ENCODE measurements at regions not wholly inside any gene's neighbourhood (a gene's known extent, or its start where the extent isn't known, plus 50 kb on each side); places are given as distances from the start of the nearest gene placed in this dataset.

DNA sequence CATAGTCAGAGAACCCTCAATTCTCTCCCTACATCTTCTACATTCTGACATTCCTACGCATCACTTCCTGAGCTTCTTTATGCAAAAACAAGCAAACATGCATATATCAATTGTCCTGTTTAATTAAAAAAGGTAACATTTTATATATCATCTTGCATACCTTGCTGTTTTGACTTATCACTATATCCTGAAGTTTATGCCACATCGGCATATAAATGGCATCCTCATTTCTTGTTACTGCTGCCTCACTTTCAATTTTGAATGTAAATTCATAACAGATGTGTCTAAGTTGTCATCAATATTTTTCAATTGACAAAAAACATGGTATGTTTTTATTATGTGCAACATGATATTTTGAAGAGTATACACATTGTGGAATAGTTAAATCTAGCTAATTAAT is 377.3 kb upstream of the STEAP1 start:
- Mint-ChIP-seq H3K4me1 (ENCODE audit: low read depth, unreplicated experiment) (no peaks in the 10 kb centered on the region), H3K27ac (ENCODE audit: unreplicated experiment) (no peak overlapping the region), H3K36me3 (ENCODE audit: insufficient read depth, unreplicated experiment) (no peaks in the 10 kb centered on the region), H3K4me3 (ENCODE audit: unreplicated experiment) (no peak overlapping the region), H3K27me3 (ENCODE audit: insufficient read depth, unreplicated experiment) (no peaks in the 10 kb centered on the region), H3K9me3 (ENCODE audit: unreplicated experiment) (no peaks in the 10 kb centered on the region)
- no peak overlapping the region for H3K4me3 ChIP-seq (ENCODE audit: low read depth, low read length)
- no peaks in the 10 kb centered on the region for H3K27me3 ChIP-seq (replicated peaks; ENCODE audit: control insufficient read depth, insufficient read depth, low read length)
- intact Hi-C loops (cut with micrococcal nuclease; ENCODE audit: unreplicated experiment), result no loop called here
- H3K9me3 ChIP-seq, result no peaks in the 10 kb centered on the region
- BruUV-seq (replicated peaks), result no TSS peak
- CTCF ChIA-PET, result no interaction called here
- no peaks in the 10 kb centered on the region for H3K36me3 ChIP-seq (ENCODE audit: control insufficient read depth, insufficient read depth, low read length)
- peaks cover 5% of the 10 kb centered on the region; the same call in 1 of the 2 replicates for H3K4me1 ChIP-seq
- POLR2A ChIA-PET, result no interaction called here
- TF ChIP-seq, protein P1, sequence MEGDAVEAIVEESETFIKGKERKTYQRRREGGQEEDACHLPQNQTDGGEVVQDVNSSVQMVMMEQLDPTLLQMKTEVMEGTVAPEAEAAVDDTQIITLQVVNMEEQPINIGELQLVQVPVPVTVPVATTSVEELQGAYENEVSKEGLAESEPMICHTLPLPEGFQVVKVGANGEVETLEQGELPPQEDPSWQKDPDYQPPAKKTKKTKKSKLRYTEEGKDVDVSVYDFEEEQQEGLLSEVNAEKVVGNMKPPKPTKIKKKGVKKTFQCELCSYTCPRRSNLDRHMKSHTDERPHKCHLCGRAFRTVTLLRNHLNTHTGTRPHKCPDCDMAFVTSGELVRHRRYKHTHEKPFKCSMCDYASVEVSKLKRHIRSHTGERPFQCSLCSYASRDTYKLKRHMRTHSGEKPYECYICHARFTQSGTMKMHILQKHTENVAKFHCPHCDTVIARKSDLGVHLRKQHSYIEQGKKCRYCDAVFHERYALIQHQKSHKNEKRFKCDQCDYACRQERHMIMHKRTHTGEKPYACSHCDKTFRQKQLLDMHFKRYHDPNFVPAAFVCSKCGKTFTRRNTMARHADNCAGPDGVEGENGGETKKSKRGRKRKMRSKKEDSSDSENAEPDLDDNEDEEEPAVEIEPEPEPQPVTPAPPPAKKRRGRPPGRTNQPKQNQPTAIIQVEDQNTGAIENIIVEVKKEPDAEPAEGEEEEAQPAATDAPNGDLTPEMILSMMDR (IDR thresholded peaks at IDR 0.05; ENCODE audit: insufficient read depth in 1 of 2, low read depth in 1 of 2, low read length in 1 of 2, severe bottlenecking in 1 of 2, unreplicated experiment in 1 of 2), result no peak
- DNase-seq, result no peak

DNA sequence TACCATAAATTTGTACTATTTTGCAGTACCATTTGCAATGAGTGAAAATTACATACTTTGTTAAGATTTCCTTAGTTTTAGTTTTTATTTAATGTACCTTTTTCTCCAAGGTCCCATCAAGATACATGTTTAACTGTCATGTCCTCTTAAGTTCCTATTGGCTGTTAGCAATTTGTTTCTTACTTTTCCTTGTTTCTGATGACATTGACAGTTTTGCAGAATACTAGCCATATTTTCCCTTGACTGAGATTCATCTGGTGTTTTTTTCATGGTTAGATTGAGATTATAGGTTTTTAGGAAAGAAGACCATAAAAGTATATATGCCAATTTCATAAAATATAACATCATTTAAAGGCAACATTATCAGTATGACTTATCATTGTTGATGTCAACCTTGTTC is 376.8 kb upstream of the STEAP1 start:
- Mint-ChIP-seq H3K4me1 (ENCODE audit: low read depth, unreplicated experiment) (no peaks in the 10 kb centered on the region), H3K4me3 (ENCODE audit: unreplicated experiment) (no peak overlapping the region), H3K9me3 (ENCODE audit: unreplicated experiment) (no peaks in the 10 kb centered on the region), H3K27me3 (ENCODE audit: insufficient read depth, unreplicated experiment) (no peaks in the 10 kb centered on the region), H3K27ac (ENCODE audit: unreplicated experiment) (no peak overlapping the region), H3K36me3 (ENCODE audit: insufficient read depth, unreplicated experiment) (no peaks in the 10 kb centered on the region)
- no peaks in the 10 kb centered on the region for H3K9me3 ChIP-seq
- peaks cover 3% of the 10 kb centered on the region; the same call in 1 of the 2 replicates for H3K4me1 ChIP-seq
- intact Hi-C loops (cut with micrococcal nuclease; ENCODE audit: unreplicated experiment), result no loop called here
- POLR2A ChIA-PET, result no interaction called here
- no peaks in the 10 kb centered on the region for H3K27me3 ChIP-seq (replicated peaks; ENCODE audit: control insufficient read depth, insufficient read depth, low read length)
- no peak for DNase-seq
- no peaks in the 10 kb centered on the region for H3K36me3 ChIP-seq (ENCODE audit: control insufficient read depth, insufficient read depth, low read length)
- no peak overlapping the region for H3K4me3 ChIP-seq (ENCODE audit: low read depth, low read length)
- CTCF ChIA-PET, result no interaction called here
- TF ChIP-seq, protein P1 (IDR thresholded peaks at IDR 0.05; ENCODE audit: insufficient read depth in 1 of 2, low read depth in 1 of 2, low read length in 1 of 2, severe bottlenecking in 1 of 2, unreplicated experiment in 1 of 2), result no peak
- no TSS peak for BruUV-seq (replicated peaks)

DNA sequence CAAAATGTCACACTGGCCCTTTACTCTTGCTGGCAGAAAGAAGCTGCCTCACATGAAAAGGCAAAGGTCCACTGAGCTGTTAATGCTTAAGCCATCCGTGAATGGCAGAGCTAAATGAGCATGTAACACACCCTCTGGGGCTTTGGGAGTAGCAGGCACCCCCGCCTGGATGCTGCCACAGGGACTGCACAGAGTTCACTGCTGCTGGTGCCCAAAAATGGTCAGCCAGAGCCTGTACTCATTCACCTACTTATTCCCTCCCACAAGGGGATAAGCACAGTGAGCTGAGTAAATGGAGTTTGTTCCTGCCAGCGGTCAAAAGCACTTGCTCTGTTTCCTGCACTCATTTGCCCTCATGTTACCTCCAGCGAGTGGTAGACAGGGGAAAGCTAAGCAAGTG is 374.0 kb upstream of the STEAP1 start:
- no peaks in the 10 kb centered on the region for H3K9me3 Mint-ChIP-seq (ENCODE audit: unreplicated experiment)
- H3K27me3 ChIP-seq (replicated peaks; ENCODE audit: control insufficient read depth, insufficient read depth, low read length), result no peaks in the 10 kb centered on the region
- no peak overlapping the region for H3K4me3 Mint-ChIP-seq (ENCODE audit: unreplicated experiment)
- H3K27ac Mint-ChIP-seq (ENCODE audit: unreplicated experiment), result no peak overlapping the region
- no peak for DNase-seq
- no peak overlapping the region for H3K4me3 ChIP-seq (ENCODE audit: low read depth, low read length)
- H3K4me1 Mint-ChIP-seq (ENCODE audit: low read depth, unreplicated experiment), result no peaks in the 10 kb centered on the region
- H3K9me3 ChIP-seq, result no peaks in the 10 kb centered on the region
- no peaks in the 10 kb centered on the region for H3K36me3 ChIP-seq (ENCODE audit: control insufficient read depth, insufficient read depth, low read length)
- no peaks in the 10 kb centered on the region for H3K4me1 ChIP-seq
- no peaks in the 10 kb centered on the region for H3K27me3 Mint-ChIP-seq (ENCODE audit: insufficient read depth, unreplicated experiment)
- ChIA-PET CTCF (no interaction called here), POLR2A (no interaction called here)
- no peaks in the 10 kb centered on the region for H3K36me3 Mint-ChIP-seq (ENCODE audit: insufficient read depth, unreplicated experiment)
- intact Hi-C loops (cut with micrococcal nuclease; ENCODE audit: unreplicated experiment), result no loop called here
- TF ChIP-seq, protein P1 (IDR thresholded peaks at IDR 0.05; ENCODE audit: insufficient read depth in 1 of 2, low read depth in 1 of 2, low read length in 1 of 2, severe bottlenecking in 1 of 2, unreplicated experiment in 1 of 2), result no peak
- no TSS peak for BruUV-seq (replicated peaks)
